Tibial nerve (tissue), 4 donors: ENCODE measurements at regions not wholly inside any gene's neighbourhood (a gene's known extent, or its start where the extent isn't known, plus 50 kb on each side); places are given as distances from the start of the nearest gene placed in this dataset.

Experiments
- EP300 ChIP-seq, 2 donors: sonication (generic); formaldehyde crosslinking; IDR thresholded peaks; one replicate each; pipeline ENCODE4 v1.6.1; 2017; ENCODE audit warnings: antibody characterized with exemption in 2 of 2, mild to moderate bottlenecking in 1 of 2
- POLR2A ChIP-seq, 2 donors: fragments of 450-650 bp; IDR thresholded peaks; one replicate each; pipeline ENCODE4 v1.6.1; 2017; ENCODE audit warnings: antibody characterized with exemption in 2 of 2, mild to moderate bottlenecking in 2 of 2, moderate library complexity in 2 of 2
- TF ChIP-seq, protein P1 (sequence below), 5 experiments: fragments of 200-600 bp in 3 of 5; fragments of 450-650 bp in 2 of 5; sonication (generic) in 3 of 5; IDR thresholded peaks; one replicate each; pipeline ENCODE4 v1.5.1; 2016 to 2019; ENCODE audit warnings: antibody characterized with exemption in 5 of 5, mild to moderate bottlenecking in 3 of 5, moderate library complexity in 2 of 5

DNA sequence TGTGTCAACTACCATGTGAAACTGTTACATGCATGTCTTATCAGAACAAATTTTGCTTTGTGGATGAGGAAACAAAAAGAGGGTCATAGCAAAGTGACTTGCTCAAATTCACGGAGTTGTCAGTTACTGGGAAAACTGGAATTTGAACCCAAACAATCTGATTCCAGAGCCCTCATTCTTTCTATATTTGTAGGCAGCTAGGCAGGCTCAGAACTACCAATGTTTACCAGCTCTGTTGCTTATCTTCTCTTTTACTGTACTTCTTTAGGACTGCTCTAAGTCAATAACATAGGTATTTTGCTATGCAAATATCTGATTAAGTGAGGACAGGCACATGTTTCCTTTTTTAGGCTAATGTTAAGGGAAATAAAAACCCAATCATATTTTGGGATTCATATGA, 450.5 kb downstream of the ZPLD1 start:
- TF ChIP-seq, protein P1, sequence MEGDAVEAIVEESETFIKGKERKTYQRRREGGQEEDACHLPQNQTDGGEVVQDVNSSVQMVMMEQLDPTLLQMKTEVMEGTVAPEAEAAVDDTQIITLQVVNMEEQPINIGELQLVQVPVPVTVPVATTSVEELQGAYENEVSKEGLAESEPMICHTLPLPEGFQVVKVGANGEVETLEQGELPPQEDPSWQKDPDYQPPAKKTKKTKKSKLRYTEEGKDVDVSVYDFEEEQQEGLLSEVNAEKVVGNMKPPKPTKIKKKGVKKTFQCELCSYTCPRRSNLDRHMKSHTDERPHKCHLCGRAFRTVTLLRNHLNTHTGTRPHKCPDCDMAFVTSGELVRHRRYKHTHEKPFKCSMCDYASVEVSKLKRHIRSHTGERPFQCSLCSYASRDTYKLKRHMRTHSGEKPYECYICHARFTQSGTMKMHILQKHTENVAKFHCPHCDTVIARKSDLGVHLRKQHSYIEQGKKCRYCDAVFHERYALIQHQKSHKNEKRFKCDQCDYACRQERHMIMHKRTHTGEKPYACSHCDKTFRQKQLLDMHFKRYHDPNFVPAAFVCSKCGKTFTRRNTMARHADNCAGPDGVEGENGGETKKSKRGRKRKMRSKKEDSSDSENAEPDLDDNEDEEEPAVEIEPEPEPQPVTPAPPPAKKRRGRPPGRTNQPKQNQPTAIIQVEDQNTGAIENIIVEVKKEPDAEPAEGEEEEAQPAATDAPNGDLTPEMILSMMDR (IDR thresholded peaks at IDR 0.05) = no peak
- TF ChIP-seq EP300 (IDR thresholded peaks at IDR 0.05) (no peak), POLR2A (IDR thresholded peaks at IDR 0.05) (no peak)
